ENCODE measurements at regions not wholly inside any gene's neighbourhood (a gene's known extent, or its start where the extent isn't known, plus 50 kb on each side); places are given as distances from the start of the nearest gene placed in this dataset.
A peak's percentile ranks its signal among the peaks of the same experiment; 100 is the strongest.
"Not testable (repeated sequence)": the region's sequence is repeated elsewhere in the genome, so short reads cannot be mapped to it uniquely, and the experiment has no call there.

GRCh38 chr2:180699657-180700361 is 280.6 kb upstream of the UBE2E3 start:
- DNase-seq (ENCODE audit: low spot score) (no peak), FAIRE-seq (no peak)

- no peak for DNase-seq (ENCODE audit: low spot score)
- FAIRE-seq = no peak
Measured at GRCh38 chr2:180698668-180699067, 281.7 kb upstream of the UBE2E3 start.

- FAIRE-seq (no peak), DNase-seq (ENCODE audit: low spot score) (no peak)
Measured at GRCh38 chr2:180695586-180696401, 284.6 kb upstream of the UBE2E3 start.

GRCh38 chr2:180694445-180695421 is 285.7 kb upstream of the UBE2E3 start:
- FAIRE-seq (no peak), DNase-seq (ENCODE audit: low spot score) (no peak)

GRCh38 chr2:180692322-180692721 is 288.1 kb upstream of the UBE2E3 start:
- DNase-seq (ENCODE audit: low spot score) (no peak), FAIRE-seq (no peak)

GRCh38 chr2:180691855-180692223 is 288.6 kb upstream of the UBE2E3 start:
- not testable (repeated sequence) for DNase-seq (ENCODE audit: low spot score); FAIRE-seq

- not testable (repeated sequence) for DNase-seq (ENCODE audit: low spot score); FAIRE-seq
Measured at GRCh38 chr2:180691186-180691854, 289.1 kb upstream of the UBE2E3 start.

- FAIRE-seq (no peak), DNase-seq (ENCODE audit: low spot score) (no peak)
Measured at GRCh38 chr2:180690611-180691010, 289.8 kb upstream of the UBE2E3 start.

- DNase-seq (ENCODE audit: low spot score) (no peak), FAIRE-seq (no peak)
Measured at GRCh38 chr2:180682871-180683270, 297.5 kb upstream of the UBE2E3 start.

GRCh38 chr2:180679693-180680092 is 300.7 kb upstream of the UBE2E3 start:
- no peak for FAIRE-seq
- no peak for DNase-seq (ENCODE audit: low spot score)

- DNase-seq (ENCODE audit: low spot score) (no peak), FAIRE-seq (no peak)
Measured at GRCh38 chr2:180678625-180678972, 301.8 kb upstream of the UBE2E3 start.

- FAIRE-seq (no peak), DNase-seq (ENCODE audit: low spot score) (no peak)
Measured at GRCh38 chr2:180677930-180678624, 302.3 kb upstream of the UBE2E3 start.

- no peak for DNase-seq (ENCODE audit: low spot score)
Measured at GRCh38 chr2:180677200-180677599, 303.2 kb upstream of the UBE2E3 start.

GRCh38 chr2:180676520-180677025 is 303.8 kb upstream of the UBE2E3 start:
- DNase-seq (ENCODE audit: low spot score) = no peak
- FAIRE-seq = no peak

More at GRCh38 chr2:180677200-180677599, 303.2 kb upstream of the UBE2E3 start:
- no peak for FAIRE-seq

- FAIRE-seq (no peak), DNase-seq (ENCODE audit: low spot score) (peak; percentile 27)
Measured at GRCh38 chr2:180675170-180675569, 305.2 kb upstream of the UBE2E3 start.

GRCh38 chr2:180672377-180672776 is 308.0 kb upstream of the UBE2E3 start:
- no peak for DNase-seq (ENCODE audit: low spot score)
- FAIRE-seq = no peak

GRCh38 chr2:180670302-180671003 is 310.0 kb upstream of the UBE2E3 start:
- FAIRE-seq (no peak), DNase-seq (ENCODE audit: low spot score) (no peak)

- DNase-seq (ENCODE audit: low spot score) = no peak
- FAIRE-seq = no peak
Measured at GRCh38 chr2:180669016-180669415, 311.4 kb upstream of the UBE2E3 start.

GRCh38 chr2:180664507-180664906 is 315.9 kb upstream of the UBE2E3 start:
- FAIRE-seq = no peak
- DNase-seq (ENCODE audit: low spot score) = no peak
